OCI-M1 (cell line): ENCODE measurements at regions not wholly inside any gene's neighbourhood (a gene's known extent, or its start where the extent isn't known, plus 50 kb on each side); places are given as distances from the start of the nearest gene placed in this dataset.

Experiments used
- DNase-seq: peaks from one replicate; lab custom pipeline; 2025; lab: John Stamatoyannopoulos, UW

DNA sequence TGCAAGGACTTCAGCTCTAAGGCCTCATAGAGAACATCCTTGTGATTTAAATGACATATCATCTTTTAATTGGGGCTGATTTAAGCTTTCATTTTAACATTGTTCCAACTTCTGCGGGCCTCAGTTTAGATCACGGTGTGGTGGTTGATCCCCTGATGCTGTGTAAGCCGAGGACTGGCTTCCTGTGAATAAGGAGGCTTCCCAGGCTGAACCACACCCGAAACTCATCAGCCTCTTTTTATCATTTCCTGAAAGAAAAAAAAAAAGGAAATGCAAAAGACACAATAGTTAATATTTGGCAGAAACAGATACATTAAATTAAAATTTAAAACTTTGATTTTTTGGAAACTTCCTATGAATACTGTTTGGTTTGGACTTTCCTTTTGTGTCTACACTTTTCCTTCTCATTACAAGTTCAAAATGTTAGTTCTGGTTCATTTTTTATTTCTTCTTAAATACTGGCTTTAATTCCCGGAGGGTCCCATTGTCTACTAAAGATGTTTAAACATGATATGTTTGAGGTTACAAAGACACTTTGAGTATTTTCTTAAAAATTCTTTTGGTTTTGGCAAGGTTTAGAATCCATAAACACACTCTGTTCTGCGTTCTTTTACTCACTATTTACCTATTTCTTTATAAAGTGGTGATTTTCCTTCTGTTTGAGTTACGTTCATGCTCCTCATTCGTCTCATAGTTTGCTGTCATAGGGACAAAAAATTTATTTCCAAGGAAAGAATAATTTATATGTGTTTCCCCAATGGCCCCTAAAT lies 230.0 kb upstream of the SULF2 start:
- no peak for DNase-seq

DNA sequence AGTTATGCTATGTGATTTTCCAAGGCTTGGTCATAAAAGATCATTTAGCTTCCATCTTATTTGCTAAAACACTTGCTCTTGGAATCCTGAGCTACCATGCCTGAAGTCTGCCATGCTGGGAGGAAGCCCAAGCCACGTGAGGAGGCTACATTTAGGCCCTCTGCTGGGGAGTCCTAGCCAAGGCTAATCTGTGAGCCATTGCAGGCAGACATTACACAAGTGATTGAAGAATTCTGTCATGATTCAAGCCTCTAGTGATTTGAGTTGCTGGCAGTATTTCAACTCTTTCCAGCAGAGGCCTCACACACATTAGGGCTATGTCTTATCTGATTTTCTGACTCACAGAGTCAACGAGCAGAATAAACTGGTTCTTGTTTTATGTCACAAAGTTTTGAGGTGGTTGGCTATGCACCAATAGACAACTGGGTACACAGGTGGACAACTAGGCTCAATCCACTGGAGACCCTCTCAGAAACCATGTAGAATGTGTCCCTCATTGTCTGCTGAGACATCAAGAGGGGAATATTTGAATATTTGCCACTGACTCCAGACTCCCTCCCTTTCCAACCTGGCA lies 227.2 kb upstream of the SULF2 start:
- peak; percentile 13 for DNase-seq

DNA sequence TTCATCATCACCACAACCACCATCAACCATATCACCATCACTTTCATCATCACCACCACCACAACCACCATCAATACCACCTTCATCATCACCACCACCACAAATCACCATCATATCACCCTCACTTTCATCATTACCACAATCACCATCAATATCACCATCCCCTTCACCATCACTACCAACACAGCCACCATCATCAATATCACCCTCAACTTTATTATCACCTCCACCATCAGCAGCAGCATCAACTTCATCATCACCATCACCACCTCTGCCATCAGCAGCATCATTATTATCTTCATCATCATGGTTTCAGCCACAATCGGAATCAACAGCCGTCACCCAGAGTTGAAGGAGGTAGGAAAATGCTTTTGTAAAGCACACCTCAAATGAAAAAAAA lies 225.7 kb upstream of the SULF2 start:
- no peak for DNase-seq

DNA sequence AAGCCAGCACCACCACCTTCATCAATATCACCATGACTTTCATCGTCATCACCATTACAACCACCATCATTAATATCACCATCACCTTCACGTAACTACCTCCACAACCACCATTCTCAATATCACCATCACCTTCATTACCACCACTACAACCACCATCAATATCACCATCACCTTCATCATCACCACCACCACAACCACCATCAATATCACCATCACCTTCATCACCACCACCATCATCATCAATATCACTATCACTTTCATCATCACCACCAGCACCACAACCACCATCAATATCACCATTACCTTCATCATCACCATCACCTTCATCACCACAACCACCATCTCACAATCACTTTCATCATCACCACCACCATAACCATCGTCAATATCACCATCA lies 225.3 kb upstream of the SULF2 start:
- DNase-seq: no peak

DNA sequence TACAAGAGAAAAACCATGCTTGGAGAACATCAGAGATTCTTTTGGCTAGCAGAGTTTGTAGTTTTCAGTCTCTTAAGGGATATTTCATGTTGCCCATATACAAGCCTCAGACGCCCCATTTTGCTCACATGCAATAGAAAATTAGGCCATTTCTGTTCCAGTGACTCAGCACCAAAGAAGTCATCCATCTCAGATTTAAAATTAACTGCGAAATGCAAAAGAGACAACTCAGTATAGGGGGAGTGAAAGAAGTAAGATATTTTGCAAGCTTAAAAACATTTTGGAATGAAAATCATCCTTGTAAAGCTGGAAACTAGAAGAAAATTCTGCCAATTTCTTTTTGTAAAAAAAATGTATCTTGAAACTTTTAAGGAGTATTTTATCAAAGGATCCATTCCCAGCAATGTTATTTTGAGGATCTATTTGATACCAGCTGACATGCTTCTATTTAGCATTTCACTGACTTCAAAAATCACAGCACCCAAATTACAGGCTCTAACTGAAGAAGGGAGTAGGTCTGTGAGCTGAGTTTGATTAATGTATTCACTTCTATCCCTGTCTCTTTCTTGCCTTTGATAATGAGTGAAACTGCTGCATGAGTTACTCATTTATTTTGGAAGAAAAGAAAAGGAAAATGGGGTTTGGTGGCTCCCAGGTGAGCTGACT lies 223.7 kb upstream of the SULF2 start:
- DNase-seq: no peak

DNA sequence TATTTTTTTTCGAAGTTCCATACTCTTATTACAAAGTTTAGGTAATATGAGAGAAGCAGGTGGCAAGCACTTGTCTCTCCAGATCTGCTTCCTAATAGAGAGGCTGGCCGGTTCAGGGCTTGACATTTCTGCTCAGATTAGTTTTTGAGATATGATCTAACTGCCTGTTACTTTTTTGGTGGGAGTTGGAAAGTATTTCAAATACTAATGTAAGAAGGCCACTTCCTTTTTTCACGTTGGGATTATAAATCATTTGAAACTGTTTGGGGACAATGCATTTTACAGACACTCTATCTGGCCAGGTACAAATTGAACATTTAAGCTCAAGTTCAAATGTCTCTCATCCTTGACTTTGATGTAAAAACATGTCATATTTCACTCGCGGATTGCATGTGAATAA lies 222.1 kb upstream of the SULF2 start:
- DNase-seq: peak; percentile 1

DNA sequence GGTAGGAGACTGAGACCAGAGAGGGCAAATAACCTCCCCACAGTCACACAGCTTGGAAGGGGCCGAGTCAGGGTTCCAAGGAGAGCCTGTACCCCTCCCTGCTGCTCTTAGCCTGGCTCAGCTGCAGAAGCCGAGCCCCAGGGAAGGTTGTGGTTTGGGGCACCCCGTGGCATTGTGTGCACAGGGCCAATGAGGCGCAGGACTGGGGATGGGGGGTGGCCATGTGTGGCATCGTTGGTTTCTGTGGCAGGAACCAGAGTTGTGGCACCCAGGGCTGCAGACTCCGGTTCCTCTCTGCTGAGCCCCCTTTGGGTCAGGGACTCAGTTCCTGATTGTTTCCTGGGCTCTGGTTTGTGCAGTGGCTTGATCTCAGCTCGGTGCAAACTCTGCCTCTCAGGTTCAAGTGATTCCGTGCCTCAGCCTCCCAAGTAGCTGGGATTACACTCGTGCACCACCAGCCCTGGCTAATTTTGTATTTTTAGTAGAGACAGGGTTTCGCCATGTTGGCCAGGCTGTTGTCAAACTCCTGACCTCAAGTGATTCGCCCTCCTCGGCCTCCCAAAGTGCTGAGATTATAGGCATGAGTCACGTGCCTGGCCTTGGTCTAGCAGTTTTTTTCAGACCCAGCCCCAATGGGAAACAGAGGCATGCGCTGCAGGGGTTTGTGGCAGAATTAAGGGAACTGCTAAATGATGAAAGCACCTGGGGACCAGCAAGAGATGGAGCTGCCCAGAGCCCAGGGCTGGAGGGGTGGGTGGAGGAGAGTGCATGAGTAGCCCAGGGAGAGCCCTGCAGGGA lies 221.0 kb upstream of the SULF2 start:
- DNase-seq: no peak

DNA sequence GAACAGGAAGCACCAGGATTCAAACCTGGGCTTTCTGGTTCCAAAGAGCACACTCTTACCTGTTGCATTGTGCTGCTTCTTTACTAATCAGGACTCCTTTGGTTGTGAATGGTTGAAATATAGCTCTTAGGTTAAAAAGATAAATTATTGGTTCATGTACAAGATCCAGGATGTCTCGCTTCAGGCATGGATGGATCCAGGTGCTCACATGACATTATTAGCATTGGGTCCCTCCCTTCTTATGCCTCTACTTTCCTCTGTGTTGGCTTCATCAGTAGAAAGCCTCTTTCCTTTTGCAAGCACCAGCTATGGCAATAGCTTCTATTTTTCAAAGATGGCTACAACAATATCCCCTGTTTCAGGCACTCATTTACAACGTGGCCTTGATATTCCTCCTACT lies 217.7 kb upstream of the SULF2 start:
- no peak for DNase-seq

DNA sequence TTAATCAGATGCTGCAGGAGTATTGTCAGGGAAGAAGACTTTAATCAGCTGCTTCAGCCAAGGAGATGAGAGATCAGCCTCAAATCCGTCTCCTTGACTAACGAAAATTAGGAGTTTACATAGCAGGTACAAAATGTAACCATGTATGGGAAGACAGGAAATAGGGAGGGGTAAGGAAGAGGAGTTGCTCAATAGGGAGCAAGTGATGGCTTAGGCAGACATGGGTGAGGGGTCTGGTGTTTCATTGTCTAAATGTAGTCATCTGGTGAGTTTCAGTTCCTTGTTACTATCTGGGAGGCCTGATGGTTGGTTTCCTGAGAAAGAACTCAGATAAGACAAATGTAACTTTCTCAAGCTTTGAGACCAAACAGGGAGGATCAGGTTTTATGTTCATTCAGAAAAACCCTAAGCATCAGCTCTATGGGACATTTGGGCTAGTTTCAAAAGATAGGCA lies 217.3 kb upstream of the SULF2 start:
- DNase-seq: no peak

DNA sequence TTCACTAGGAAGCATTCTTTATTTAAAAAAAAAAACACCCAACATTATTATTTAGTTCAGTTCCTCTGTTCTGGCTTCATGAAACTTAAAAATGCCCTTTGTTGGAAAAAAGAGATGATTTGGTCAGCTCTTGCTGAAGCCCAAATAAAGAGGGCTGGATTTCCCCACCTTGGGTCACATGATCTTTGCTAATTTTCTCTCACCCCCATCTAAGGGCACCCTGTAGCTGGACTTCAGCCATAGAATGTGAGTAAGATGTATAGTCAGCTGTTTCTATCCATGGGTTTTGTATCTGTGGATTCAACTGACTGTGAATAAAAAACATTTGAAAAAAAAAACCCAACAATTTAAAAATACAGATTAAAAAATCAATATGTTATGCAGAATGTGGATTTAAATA lies 213.9 kb upstream of the SULF2 start:
- DNase-seq: no peak

DNA sequence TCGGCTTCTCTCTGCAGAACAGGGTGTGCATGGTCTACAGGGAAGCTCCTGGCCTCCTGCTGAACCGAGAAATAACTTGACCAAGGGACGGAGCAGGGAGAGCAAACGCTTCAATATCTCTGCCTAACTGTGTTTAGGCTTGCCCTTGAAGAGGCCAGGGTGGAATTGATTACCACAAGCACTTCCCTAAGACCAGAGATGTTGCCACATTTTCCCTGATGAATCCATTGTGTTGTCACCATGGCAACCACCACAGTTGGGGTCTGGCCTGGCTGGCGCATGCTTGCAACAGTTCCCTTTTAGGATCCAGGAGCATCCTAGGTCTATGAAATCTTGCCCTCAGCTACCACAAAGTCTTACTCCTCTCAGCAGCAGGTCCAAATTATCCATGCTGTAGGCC lies 213.5 kb upstream of the SULF2 start:
- DNase-seq: no peak

DNA sequence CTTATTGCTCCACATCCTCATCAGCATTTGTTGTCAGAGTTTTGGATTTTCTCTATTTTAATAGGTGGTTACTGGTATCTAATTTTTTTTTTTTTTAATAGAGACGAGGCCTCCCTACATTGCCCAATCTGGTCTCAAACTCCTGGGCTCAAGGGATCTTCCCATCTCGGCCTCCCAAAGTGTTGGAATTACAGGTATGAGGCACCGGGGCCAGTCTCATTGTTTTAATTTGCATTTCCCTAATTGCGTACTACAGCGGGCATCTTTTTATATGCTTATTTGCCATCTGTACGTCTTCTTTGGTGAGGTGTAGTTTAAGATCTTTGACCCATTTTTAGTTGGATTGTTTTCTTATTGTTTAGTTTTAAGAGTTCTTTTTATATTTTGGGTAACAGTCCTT lies 210.4 kb upstream of the SULF2 start:
- no peak for DNase-seq

DNA sequence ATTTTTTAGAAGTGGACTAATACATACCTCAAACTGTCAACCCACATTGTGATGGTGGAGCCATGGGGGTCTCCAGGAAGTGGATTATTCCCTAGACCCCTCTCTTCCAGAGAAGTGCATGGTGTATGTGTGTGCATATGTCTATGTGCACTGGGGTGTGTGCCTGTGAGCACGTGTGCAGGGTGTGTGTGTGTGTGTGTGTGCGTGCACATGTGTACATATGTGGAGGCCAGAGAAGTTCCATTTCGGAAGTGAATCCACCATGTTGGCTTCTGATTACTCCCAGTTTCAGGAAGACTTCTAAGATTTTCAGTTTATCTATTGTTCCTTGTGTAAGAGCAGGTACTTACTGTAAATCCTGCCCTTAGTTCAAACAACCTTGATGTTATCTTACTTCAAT lies 208.5 kb upstream of the SULF2 start:
- no peak for DNase-seq

DNA sequence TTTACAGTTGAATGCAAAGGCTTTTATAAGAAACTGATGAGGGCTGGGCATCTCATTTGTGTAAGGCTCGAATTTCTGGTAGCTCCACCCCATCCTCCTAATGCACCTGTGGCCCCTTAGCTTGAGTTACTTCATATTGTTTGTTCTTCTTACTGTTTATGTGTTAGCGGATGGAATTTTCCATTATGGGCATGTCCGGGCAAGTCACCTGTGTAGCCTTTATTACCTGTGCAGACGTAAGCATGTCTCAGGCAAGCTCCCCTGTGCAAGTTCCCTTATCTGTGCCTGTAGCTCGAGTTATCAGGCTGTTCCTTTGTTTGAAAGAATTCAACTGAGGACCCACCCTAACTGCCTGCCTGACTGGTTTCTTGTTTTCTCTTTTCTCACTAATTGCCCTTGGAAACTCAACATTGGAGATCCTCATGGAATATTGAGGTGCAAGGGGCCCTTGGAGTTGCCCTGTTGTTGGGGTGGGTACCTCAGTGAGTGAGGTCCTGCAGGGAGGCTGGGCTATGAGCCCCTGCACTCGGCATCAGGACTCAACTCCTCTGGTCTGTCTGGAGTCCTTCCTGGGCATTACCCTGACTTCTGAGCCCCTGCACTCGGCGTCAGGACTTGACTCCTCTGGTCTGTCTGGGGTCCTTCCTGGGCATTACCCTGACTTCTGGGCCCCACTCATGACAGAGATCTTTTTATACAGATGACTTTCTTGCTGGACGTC lies 207.9 kb upstream of the SULF2 start:
- no peak for DNase-seq

DNA sequence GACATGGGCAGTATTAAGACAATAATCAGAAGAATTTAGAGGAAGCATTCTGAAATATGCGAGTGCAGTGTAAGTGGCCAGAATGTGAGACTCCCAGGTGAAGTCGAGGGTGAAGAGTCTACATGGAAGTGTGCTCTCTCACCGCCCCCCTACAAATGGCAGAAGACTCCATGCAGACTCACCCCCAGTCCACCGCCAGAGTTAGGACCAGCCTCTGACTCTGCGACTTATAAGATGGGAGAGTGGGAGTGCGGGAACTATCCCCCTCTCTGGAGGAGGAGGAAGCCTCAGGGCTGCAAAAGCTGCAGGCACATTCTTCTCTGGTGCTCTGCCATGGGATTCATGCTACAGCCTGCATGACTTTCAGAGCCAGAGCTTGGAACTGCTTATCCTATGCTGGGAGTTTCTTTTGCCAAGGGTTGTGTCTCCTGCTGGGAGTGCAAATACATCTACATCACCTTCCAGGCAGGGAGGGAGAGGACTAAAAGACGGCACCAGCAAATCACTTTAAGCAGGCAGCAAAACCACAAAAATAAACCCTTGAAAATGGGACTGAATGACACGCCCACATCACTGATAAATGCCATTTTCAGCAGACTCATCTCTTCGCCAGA lies 206.7 kb upstream of the SULF2 start:
- no peak for DNase-seq

DNA sequence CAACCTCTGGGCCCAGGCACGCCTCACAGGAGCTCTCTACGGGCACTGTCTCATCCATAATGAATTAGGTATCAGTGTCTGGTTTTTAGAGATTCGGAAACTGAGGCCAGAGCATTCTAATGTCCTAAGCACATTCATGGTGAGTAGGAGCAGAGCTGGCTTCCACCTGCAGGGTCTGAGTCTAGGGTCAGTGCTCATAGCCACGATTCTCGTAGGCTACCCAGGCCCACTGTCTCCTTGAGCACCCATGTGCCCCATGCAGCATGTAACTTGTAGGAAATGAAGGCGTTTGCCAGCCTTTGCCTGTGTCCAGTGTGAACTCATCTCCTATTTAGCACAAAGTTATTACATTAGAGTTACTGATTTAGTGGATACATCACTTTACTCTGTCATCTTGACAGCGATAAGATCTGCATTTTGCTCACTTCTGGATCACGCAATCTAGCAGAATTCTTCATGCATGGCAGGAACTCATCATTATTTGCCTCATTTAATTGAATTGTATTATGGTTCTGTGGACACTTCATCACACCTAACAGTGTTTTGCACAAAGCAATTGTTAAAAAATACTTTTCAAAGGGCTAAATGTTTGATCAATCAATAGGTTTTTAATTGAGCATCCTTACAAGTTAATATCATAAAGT lies 205.3 kb upstream of the SULF2 start:
- DNase-seq: no peak

DNA sequence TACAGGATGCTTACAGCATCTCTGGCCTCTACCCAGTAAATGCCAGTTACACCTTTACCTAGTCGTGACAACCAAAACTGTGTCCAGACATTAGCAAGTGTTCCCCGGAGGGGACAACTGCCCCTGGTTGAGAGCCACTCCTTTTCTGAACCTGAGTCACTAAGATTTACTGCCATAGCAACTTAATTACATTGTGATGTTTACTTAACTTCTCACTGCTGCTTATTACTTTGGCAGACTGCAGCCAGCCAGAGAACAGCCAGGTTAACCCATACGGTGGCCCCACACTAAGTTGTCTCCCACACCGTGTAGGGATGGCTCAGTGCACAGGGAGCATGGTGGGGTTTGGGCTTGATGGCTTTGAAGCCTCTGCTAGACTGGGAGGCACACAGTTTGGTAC lies 204.7 kb upstream of the SULF2 start:
- no peak for DNase-seq

DNA sequence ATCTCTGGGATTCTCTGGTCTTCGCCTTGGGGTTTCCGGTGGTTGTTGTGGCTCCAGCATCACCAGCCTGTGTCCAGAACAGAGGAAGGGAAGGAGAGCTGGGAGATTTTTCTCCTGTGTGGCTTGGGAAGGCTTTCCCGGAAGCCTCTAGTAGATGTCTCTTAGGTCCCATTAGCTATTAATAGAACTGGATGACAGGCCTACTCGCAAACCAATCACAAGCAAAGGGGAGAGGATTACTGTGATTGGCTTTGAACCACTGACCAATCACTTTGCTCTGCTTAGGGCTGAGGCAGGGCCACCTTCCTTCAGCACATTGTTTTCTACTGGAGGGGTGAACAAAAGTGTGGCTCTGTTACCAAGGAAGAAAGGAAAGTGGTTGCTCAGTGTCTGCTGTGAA lies 203.4 kb upstream of the SULF2 start:
- DNase-seq: no peak

DNA sequence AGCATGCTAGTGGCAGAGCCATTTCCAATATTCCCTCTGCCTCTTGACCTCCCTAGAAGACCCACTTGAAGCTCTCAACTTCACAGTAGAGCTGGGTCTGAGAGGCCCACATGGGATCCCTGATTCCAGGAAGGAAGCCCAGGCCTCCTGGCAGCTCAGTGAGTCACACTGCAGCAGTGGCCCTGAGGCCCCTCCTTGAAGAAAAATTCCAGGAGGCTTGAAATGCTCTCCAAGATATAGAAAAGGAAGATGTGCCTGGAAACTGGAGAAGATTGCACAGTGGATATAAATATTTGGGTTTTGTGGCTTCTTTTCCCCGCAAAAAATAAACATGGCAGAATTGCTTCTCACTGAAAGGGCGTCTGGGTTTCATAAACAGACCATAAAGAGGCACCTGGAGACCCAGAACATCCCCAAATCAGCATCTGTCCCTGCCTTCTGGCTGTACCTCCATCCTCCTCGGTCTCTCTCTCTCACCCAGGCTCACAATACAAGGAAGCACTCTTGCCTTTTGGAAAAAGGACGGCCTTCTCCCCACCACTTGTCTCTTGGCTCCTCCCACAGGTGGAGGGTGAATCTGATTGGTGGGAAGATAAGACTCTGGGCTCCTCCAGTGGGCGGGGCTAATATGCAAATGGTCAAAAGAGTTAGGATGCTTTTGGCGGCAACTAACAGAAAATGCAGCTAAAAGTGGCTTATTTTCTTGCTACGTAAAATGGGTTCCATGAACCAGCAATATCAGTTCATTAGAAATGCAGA lies 200.0 kb upstream of the SULF2 start:
- no peak for DNase-seq

DNA sequence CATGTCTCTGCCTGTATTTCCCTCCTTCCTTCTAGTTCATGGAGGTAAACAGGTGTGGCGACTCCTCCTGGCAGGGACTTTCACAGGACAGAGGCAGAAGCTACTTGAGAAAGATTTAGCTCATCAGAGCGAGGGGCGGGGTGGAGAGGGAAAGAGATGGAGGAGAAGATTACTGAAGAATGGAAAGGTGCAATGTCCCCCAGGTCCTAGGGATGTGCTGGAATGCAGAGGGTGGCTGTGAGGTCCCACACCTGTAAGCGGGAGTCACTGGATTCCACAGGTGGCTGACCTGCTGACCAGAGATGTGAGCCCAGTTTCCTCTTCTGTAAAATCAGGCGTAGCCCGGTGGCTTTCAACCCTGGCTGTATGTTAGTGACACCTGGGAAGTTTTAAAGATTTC lies 199.2 kb upstream of the SULF2 start:
- no peak for DNase-seq
